ENCODE measurements at regions not wholly inside any gene's neighbourhood (a gene's known extent, or its start where the extent isn't known, plus 50 kb on each side); places are given as distances from the start of the nearest gene placed in this dataset.

DNA sequence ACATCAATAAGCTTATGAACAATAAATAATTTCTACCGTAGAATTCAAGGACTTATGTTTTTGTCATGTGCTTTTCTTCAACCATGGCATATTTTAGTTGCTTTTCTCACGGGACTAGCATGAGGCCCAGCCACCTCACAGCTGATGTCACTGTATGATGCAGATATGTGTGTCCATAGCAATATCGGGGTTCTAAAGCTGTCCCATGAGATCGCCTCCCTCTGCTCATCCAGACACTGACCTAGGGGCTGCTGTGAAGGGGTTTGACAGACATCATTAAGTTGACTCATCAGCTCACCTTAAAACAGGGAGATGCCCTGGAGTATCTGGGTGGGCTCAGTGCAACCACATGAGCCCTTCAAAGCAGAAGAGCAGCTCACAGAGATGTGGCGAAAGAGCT lies 210.3 kb upstream of the AJAP1 start:
- TF ChIP-seq POLR2A (IDR thresholded peaks at IDR 0.05) = no peak
- TF ChIP-seq, protein P1, sequence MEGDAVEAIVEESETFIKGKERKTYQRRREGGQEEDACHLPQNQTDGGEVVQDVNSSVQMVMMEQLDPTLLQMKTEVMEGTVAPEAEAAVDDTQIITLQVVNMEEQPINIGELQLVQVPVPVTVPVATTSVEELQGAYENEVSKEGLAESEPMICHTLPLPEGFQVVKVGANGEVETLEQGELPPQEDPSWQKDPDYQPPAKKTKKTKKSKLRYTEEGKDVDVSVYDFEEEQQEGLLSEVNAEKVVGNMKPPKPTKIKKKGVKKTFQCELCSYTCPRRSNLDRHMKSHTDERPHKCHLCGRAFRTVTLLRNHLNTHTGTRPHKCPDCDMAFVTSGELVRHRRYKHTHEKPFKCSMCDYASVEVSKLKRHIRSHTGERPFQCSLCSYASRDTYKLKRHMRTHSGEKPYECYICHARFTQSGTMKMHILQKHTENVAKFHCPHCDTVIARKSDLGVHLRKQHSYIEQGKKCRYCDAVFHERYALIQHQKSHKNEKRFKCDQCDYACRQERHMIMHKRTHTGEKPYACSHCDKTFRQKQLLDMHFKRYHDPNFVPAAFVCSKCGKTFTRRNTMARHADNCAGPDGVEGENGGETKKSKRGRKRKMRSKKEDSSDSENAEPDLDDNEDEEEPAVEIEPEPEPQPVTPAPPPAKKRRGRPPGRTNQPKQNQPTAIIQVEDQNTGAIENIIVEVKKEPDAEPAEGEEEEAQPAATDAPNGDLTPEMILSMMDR (IDR thresholded peaks at IDR 0.05) = no peak

Data from thyroid gland (tissue), 4 donors.